ENCODE measurements at regions not wholly inside any gene's neighbourhood (a gene's known extent, or its start where the extent isn't known, plus 50 kb on each side); places are given as distances from the start of the nearest gene placed in this dataset.

DNA sequence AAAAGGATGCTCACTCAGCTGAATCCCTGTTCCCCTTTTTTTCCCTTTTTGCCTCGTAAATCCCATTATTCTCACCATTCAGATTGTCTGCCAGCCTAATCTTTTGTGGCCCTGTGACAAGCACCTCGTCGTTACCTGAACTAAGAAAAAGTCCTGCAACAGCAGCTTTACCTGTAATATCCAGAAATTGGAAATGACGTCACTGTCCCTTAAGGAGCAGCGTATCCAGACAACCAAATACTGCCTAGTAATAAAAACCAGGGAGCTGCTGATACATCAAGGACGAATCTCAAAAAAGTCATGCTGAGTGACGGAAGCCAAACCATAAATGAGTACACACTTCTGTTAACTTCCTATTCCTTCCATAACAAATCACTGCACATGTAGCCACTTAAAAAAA lies 694.9 kb downstream of the GALR1 start:
- no peak for TF ChIP-seq ZFP30 (CRISPR knock-in tag; IDR thresholded peaks at IDR 0.05)
- no peak for TF ChIP-seq TOX (CRISPR knock-in tag; IDR thresholded peaks at IDR 0.05; ENCODE audit: borderline replicate concordance)
- TF ChIP-seq ZFP3 (CRISPR knock-in tag; IDR thresholded peaks at IDR 0.05), result no peak
- TF ChIP-seq POU6F1 (CRISPR knock-in tag; IDR thresholded peaks at IDR 0.05; ENCODE audit: borderline replicate concordance, low read depth), result no peak
- no peak for TF ChIP-seq BACH2 (CRISPR knock-in tag; IDR thresholded peaks at IDR 0.05; ENCODE audit: borderline replicate concordance)
- no peak for TF ChIP-seq ARNTL (CRISPR knock-in tag; IDR thresholded peaks at IDR 0.05; ENCODE audit: borderline replicate concordance, low read depth)
- TF ChIP-seq ESRRG (CRISPR knock-in tag; IDR thresholded peaks at IDR 0.05), result no peak
- no peak for TF ChIP-seq ISL1 (CRISPR knock-in tag; IDR thresholded peaks at IDR 0.05)
- no peak for TF ChIP-seq ZC3H10 (CRISPR knock-in tag; IDR thresholded peaks at IDR 0.05)
- no peak for TF ChIP-seq RARB (CRISPR knock-in tag; IDR thresholded peaks at IDR 0.05)
- TF ChIP-seq PATZ1 (CRISPR knock-in tag; IDR thresholded peaks at IDR 0.05; ENCODE audit: borderline replicate concordance), result no peak
- no peak for TF ChIP-seq ZNF70 (CRISPR knock-in tag; IDR thresholded peaks at IDR 0.05)
